ENCODE measurements at regions not wholly inside any gene's neighbourhood (a gene's known extent, or its start where the extent isn't known, plus 50 kb on each side); places are given as distances from the start of the nearest gene placed in this dataset.

- peaks cover 0 to 25% (median 0%) of the 10 kb centered on the region in 3 donors for H3K4me1 ChIP-seq
- DNase-seq, result no peak
- intact Hi-C loops (cut with DNase I), result loop anchor here (10.0 kb wide), 1 partner anchor 55 kb away; no protein-coding TSS in a partner anchor
- no peak overlapping the region for H3K27ac ChIP-seq
- H3K9me3 ChIP-seq, result no peaks in the 10 kb centered on the region
- WGBS, 2 donors, result 52 to 66% methylated on average over 2 of the region's 2 CpGs
- H3K27me3 ChIP-seq, result no peaks in the 10 kb centered on the region
- H3K36me3 ChIP-seq, result no peaks in the 10 kb centered on the region
- H3K4me3 ChIP-seq, result no peak overlapping the region
- TF ChIP-seq POLR2A (IDR thresholded peaks at IDR 0.05) (no peak), CTCF (IDR thresholded peaks at IDR 0.05) (no peak)
Measured at GRCh38 chr2:118670276-118670675, 177.2 kb downstream of the EN1 start.

- Histone ChIP-seq H3K36me3 (no peaks in the 10 kb centered on the region), H3K4me3 (no peak overlapping the region), H3K9me3 (no peaks in the 10 kb centered on the region), H3K27ac (no peak overlapping the region), H3K27me3 (no peaks in the 10 kb centered on the region), H3K4me1 (peaks cover 0 to 25% (median 0%) of the 10 kb centered on the region in 3 donors)
- intact Hi-C loops (cut with DNase I), result loop anchor here (10.0 kb wide), 1 partner anchor 55 kb away; no protein-coding TSS in a partner anchor
- no peak for DNase-seq
- TF ChIP-seq POLR2A (IDR thresholded peaks at IDR 0.05) (no peak), CTCF (IDR thresholded peaks at IDR 0.05) (no peak)
Measured at GRCh38 chr2:118669654-118670053, 177.8 kb downstream of the EN1 start.

- Histone ChIP-seq H3K4me1 (peaks cover 0 to 25% (median 0%) of the 10 kb centered on the region in 3 donors), H3K36me3 (no peaks in the 10 kb centered on the region), H3K4me3 (no peak overlapping the region), H3K27me3 (no peaks in the 10 kb centered on the region), H3K27ac (peak overlapping the region in 2 of 4 donors; percentile 19 to 35), H3K9me3 (no peaks in the 10 kb centered on the region)
- intact Hi-C loops (cut with DNase I), result no loop called here
- no peak for DNase-seq
- TF ChIP-seq POLR2A (IDR thresholded peaks at IDR 0.05) (no peak), CTCF (IDR thresholded peaks at IDR 0.05) (no peak)
- 31 to 52% methylated on average over 8 of the region's 9 CpGs for WGBS, 2 donors
Measured at GRCh38 chr2:118668431-118669424, 178.7 kb downstream of the EN1 start.

- WGBS, 2 donors, result 79 to 81% methylated on average over 5 to 6 of the region's 6 CpGs
- no peak for DNase-seq
- H3K27me3 ChIP-seq, result no peaks in the 10 kb centered on the region
- peak overlapping the region in 1 of 4 donors; percentile 35 for H3K27ac ChIP-seq
- no peak overlapping the region for H3K4me3 ChIP-seq
- no peak for TF ChIP-seq CTCF (IDR thresholded peaks at IDR 0.05)
- no peak for TF ChIP-seq POLR2A (IDR thresholded peaks at IDR 0.05)
- no peaks in the 10 kb centered on the region for H3K36me3 ChIP-seq
- intact Hi-C loops (cut with DNase I), result no loop called here
- H3K9me3 ChIP-seq, result no peaks in the 10 kb centered on the region
- H3K4me1 ChIP-seq, result peaks cover 0 to 25% (median 0%) of the 10 kb centered on the region in 3 donors
Measured at GRCh38 chr2:118667964-118668363, 179.5 kb downstream of the EN1 start.

GRCh38 chr2:118667348-118667747 is 180.1 kb downstream of the EN1 start:
- Histone ChIP-seq H3K4me3 (no peak overlapping the region), H3K9me3 (no peaks in the 10 kb centered on the region), H3K27ac (no peak overlapping the region), H3K4me1 (peaks cover 0 to 25% (median 0%) of the 10 kb centered on the region in 3 donors), H3K27me3 (no peaks in the 10 kb centered on the region), H3K36me3 (no peaks in the 10 kb centered on the region)
- WGBS, 2 donors, result 67 to 71% methylated on average over 2 of the region's 2 CpGs
- intact Hi-C loops (cut with DNase I), result no loop called here
- DNase-seq, result no peak
- TF ChIP-seq POLR2A (IDR thresholded peaks at IDR 0.05) (no peak), CTCF (IDR thresholded peaks at IDR 0.05) (no peak)

All from esophagus squamous epithelium (tissue), 5 donors.